Stimulated activated CD8-positive, alpha-beta memory T cell treated with anti-CD3 and anti-CD28 coated beads, Interleukin-4, amount 100 ng/mL, for 4 hours (primary cell): ENCODE measurements at regions not wholly inside any gene's neighbourhood (a gene's known extent, or its start where the extent isn't known, plus 50 kb on each side); places are given as distances from the start of the nearest gene placed in this dataset.
"Not testable (repeated sequence)": the region's sequence is repeated elsewhere in the genome, so short reads cannot be mapped to it uniquely, and the experiment has no call there.

Experiments used
- DNase-seq, 2 donors: peaks; one replicate each; pipeline ENCODE4 v3.0.0-alpha.2; 2020; ENCODE audit warnings: low read depth in 2 of 2, low spot score in 1 of 2

DNA sequence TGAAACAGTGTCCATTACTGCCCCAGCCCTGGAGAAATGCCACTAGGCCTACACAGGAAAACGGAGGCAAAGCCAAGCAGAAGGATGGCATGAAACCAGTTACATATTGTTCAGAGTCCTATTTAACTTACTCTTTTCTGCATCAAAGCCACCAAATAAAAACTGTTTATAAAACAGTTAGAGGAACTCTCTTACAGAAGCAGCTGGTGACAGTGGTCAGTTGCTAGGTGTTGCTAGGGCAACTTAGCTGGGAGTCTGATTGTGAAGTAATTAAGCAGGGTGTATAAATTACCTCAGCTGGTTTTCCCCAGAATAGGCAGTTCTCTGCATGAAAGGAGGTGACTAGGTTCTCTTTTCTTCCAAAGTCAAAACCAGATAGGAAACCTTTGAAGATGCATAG lies 115.6 kb upstream of the ZBED5 start:
- DNase-seq = no peak

DNA sequence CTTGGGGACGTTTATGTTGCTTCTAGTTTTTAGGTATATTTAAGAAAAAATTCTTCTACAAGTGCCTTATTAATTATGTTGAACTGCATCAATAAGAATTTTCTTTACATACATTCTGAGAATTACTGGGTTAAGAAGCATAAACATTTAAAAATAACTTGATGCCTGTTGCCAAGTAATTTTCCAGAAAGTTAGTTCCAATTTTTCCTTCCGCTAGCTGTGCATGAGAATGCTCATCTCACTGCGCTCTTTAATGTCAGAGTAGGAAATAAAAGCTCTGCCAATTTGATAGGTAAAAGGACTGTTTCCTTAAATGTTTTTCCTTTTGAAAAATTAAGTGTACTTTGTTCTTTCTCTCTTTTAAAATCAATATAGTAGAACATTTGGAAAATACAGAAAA lies 113.1 kb upstream of the ZBED5 start:
- no peak for DNase-seq

DNA sequence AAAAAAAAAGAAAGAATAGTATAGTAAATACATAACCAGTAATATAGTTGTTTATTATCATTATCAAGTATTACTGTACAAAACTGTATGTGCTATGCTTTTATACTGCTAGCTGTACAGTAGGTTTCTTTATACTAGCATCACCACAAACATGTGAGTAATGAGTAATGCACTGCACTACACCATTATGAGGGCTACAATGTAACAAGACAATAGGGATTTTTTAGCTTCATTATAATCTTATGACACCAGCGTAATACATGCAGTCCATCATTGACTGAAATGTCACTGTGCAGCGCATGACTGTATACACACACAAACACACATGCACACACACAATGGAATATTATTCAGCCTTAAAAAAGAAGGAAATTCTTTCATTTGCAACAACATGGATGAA lies 111.5 kb upstream of the ZBED5 start:
- no peak for DNase-seq

DNA sequence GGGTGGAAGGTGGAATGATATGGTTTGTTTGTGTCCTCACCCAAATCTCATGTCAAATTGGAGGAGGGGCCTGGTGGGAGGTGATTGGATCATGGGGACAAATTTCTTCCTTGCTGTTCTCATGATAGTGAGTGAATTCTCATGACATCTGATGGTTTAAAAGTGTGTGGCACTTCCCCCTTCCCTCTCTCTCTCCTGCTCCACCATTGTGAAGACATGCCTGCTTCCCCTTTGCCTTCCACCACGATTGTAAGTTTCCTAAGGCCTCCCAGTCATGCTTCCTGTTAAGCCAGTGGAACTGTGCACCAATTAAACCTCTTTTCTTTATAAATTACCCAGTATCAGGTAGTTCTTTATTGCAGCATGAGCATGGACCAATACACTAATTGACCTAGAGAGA lies 99.0 kb upstream of the ZBED5 start:
- not testable (repeated sequence) for DNase-seq

DNA sequence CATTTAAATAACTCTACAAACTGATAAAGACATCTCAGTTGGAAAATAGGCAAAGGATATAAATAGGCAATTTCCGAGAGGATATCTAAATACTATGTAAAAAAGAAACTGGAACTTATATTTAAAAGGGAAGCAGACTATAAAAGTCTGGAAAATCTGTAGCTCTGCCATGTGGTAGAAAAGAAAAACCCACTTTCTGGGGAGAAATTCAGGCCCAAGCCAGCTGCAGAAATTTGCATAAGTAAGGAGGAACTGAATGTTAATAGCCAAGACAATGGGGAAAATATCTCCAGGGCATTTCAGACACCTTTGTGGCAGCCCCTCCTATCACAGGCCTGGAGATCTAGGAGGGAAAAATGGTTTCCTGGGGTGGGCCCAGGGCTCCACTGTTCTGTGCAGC lies 97.8 kb upstream of the ZBED5 start:
- DNase-seq = no peak

DNA sequence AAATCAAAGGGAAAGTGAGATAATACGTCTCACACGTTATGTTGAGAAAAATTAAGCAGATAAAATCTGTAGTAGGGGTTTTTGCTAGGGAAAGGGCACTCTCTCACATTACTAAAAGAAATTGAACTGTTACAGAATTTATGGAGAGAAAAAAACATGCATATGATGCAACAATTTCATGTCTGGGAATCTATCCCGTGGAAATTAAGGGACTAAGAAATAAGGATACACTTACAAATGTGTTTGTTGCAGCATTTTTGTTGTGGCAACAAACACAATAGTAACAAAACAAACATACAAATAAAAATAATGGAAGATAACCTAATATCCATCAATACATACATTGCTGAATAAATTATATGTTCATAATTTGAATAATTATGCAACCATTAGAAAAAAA lies 96.3 kb upstream of the ZBED5 start:
- no peak for DNase-seq

DNA sequence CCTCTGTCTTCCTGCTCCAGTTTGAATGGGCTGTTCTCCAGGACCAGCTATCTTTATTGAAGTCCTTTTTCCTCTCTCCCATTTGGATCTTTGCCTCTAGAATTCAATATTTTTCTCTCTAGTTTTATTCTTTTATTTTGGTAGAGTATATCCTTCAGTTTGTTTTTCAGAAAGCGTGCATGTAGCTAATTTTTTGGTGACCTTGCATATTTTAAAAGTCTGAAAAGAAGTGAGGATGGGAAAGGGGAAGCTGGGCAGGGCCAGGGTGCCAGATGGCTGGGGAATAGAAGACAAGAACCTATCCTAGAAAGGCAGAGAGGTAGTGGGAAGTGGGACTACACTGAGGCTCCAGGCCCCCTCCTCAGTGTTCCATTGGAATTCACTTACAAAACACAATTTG lies 95.0 kb upstream of the ZBED5 start:
- no peak for DNase-seq

DNA sequence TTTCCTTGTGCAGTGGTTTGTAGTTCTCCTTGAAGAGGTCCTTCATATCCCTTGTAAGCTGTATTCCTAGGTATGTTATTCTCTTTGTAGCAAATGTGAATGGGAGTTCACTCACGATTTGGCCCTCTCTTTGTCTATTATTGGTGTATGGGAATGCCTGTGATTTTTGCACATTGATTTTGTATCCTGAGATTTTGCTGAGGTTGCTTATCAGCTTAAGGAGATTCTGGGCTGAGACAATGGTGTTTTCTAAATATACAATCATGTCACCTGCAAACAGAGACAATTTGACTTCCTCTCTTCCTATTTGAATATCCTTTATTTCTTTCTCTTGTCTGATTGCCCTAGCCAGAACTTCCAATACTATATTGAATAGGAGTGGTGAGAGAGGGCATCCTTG lies 90.1 kb upstream of the ZBED5 start:
- DNase-seq = not testable (repeated sequence)

DNA sequence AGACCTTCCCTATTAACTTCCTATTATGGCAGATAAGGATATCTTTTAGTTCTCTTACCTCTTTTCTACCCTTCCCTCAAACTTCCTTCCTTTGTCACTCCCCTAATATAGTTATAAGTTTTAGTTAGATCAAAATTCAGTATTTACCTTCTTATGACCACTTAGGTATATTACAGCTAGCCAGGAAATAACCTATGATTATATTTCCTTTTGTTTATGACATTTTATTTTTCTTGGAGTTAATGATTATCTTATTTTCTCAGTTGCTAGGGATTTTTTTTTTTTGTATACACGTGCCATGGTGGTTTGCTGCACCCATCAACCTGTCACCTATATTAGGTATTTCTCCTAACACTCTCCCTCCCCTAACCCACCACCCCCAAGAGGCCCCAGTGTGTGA lies 88.2 kb upstream of the ZBED5 start:
- no peak for DNase-seq

DNA sequence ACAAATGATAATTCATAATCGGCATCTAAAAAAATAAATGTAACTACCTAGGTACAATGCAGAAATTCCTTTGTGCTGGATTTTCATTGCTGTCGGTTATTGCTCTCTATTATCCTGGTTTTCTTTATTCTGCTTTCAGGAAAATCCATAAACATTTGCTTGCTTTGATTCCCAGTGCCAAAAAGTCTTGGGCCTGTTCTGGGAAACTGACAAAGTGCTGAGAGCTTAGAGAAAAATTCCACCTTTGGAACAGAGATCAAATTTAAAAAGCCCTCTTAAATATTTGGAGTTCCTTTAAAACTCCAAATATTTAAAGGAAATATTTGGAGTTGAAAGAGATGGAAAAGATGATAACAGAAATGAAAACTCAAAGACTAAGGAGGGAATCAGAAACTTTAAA lies 87.3 kb upstream of the ZBED5 start:
- no peak for DNase-seq

DNA sequence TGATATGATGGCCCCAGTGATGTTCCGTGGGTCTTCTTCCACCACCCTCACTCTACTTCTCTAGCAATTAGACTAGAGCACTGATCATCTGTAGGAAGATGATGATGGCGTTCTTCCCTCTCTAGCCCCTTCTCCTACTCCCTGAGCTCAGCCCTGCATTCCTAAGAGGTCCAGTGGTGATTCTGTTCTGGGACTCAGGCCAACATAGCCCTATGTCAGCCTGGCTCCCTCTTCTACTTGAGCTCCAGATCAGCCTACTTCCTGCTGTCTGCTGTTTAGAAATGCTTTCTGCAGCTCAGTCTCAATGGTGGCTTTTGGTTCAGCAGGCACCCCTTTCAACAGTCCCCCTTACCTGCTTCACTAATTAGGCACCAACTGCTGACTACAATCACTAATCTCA lies 86.1 kb upstream of the ZBED5 start:
- no peak for DNase-seq

DNA sequence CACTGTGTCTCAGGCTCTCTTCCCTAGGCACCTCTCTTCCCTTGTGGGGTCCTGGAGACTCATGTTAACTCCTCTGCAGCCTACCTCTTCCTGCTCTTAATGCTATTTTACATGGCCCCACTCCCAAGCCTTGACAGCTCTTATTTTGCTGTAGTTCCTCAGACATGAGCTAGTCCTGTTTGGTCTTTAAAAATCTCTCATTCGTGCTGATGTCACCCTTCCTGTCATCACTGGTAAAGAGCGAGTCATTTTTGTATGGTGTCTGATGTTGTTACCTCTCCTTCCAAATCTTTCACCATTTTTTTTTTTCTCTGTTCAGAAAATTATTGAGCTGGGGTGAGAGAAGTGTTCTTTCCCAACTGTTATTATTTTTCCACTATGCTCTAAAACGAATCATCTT lies 84.8 kb upstream of the ZBED5 start:
- DNase-seq = no peak

DNA sequence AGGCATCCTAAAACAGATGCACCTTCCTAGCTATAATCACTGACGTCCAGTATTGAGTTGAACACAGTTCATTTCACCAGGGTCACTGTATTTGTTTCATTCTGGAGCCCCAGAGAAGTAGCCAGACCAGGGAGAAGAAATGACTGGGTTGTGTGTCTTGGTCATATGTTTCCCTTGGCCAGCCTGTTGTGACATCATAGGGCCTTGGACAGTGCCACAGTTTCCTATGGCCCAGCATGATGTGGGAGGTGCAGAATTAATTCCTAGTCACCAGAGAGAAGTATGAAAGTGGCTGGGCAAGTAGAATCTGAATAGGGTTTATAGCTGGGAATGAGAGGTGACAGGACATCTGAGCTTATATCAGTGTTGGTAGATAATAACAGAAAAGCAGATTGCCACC lies 84.0 kb upstream of the ZBED5 start:
- no peak for DNase-seq

DNA sequence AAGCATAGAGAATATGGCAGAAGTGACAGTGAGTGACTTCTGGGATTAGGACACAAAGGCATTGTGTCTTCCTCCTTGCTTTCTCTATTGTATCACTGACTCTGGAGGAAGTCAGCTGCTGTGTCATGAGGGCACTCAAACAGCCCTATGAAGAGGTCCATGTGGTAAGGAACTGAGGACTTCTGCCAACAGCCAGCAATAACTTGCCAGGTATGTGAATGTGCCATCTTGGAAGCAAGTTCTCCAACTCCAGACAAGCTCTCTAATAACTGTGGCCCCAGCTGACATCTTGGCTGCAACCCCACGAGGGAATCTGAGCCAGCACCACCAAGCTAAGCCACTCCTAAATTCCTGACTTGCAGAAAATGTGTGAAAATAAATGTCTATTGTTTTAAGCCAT lies 83.6 kb upstream of the ZBED5 start:
- DNase-seq = no peak

DNA sequence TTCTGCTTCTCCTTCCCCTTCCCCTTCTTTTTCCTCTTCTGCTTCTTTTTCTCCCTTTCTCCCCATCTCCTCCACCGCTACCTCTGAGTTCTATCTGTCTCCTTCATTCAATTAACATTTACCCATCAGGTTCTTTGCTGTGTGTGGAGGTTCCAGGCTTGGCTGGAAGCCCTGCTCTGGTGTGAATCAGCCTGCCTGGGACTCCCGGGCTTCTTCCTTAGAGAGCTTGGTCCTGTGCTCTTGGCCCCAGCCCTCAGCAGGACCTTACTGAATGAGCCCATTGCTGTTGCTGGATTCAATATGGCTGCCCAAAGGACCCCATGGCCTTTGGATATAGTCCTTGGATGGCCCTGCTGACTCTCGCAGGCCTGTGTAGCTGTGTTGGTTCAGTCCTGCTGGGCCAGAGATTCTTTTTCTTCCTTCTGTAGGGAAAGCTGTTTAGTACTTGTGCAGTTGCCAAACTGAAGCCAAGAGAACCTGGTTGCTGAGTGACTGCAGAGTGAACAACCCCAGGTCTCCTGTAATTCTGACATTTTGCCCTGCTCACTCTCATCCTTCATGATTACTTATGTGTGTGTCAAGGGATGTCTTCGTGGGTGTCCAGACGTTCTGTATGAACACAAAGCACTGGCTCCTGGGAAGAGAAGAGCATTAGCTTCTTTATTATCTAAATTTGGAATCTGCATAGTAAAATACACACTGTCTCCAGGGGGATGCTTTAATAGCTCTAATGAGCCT lies 81.0 kb upstream of the ZBED5 start:
- DNase-seq = no peak

DNA sequence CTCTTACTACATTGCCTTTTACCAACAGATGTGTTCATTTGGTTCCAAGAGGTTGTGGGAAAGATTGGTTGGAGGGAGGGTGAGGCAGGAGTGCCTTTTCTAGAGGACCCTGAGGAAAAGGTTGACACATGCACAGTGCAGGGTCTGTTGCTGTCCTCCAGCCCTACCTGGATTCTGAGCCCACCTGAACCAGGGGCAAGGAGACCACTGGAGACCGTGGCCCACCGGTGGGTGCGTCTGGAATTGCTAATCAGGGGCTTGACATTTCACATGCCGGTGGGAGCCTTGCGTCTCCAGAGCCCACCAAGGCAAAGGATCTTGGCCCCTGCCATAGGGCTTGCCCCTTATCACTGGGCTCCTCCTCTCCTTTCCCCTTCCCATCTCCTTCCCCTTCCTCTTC lies 80.4 kb upstream of the ZBED5 start:
- no peak for DNase-seq

DNA sequence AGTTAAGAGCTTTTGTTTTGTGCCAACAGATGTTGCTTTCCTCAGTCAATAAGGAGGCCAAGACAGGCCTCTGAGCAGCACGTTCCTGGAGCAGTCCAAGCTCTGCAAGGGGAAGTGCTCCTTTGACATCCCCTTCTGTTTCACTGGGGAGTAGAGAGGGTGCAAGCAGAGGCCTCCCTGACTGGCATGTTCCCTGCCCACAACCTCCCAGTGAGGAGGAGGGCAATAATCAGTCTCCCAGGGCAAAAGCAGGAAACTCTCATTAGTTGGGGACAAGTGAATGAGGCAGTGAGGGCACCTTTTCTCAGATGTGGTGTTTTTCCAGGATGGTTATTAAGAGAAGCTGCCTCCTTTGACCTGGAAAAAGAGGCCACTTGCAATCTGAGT lies 79.5 kb upstream of the ZBED5 start:
- no peak for DNase-seq

DNA sequence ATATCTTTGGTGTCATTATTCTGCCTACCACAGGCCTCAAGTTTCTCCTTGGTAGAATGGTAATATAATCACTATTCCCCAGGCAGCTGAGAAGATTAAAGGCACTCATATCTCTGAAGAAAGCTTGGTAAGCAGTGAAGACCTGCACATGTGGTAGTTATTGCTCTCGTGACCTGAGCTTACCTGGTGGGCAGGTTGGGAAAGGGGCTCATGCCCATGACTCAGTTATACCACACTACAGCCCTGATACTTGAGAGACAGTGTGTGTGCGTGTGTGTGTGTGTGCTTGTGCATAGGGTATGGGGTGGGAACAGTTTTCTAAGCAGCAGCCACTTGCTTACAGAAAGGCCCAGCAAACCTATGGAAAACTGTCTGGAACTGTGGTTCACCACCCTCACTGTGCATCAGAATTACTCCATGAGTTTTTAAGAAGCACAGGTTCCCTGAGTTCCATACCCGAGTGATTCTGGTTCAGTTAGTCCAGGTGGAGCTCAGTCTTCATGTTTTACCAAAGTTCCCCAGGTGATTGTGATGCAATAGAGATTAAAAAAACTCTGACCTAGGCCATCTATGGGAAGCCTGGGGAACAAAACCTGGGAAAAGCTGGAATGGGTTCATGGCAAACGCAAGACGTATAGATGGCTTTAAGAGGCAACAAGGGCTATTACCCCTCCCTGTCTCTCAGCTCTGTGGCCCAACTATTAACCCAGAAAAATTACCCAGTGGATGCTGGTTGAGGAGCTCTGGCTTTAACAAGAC lies 79.0 kb upstream of the ZBED5 start:
- DNase-seq = no peak

DNA sequence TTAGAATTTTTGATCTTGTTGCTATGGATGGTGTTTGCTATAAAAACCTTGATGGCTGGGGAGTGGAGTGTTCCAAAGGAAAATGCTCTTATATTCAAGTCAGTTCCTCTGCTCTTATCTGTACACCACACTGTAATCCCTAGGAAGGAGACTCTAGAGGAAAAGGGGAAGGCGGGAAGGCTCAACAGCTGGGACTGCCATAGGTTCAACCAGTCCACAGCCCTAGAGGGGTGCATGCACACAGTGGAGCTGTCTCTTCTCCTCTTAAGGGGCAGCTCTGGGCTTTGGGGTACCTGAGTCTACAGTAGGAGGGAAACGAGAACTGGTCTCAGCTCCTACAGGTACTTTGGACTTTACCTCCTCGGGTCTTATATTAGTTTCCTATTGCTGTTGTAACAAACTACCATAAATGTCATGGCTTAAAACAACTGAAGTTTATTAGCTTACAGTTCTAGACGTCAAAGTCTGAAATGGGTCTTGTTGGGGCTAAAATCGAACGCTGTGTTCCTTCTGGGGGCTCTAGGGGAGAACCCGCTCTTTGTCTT lies 77.2 kb upstream of the ZBED5 start:
- no peak for DNase-seq

DNA sequence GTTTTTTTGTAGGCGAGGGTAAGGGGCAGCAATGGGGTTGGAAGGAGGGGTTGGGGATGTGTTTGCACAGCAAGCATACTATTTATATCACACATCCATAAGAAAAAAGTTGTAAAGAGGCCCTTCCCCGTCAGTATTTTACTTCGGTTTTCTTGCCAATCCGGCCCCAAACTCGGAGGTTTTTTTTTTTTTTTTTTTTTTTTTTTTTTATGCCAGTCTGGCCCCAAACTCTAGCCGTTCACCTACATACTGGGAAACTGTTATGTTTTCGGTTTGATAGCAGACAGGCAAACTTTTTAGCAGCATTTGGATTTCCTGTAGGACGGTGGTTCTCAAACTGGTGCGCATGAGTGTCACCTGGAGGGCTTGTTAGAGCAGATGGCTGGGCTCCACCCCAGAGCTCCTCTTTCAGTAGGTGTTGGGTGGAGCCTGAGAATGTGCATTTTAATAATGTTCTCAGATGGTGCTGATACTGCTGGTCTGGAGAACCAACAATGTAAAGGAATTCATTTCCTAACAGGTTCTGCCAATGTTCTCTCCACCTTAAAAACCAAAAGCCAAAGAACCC lies 76.5 kb upstream of the ZBED5 start:
- no peak for DNase-seq

DNA sequence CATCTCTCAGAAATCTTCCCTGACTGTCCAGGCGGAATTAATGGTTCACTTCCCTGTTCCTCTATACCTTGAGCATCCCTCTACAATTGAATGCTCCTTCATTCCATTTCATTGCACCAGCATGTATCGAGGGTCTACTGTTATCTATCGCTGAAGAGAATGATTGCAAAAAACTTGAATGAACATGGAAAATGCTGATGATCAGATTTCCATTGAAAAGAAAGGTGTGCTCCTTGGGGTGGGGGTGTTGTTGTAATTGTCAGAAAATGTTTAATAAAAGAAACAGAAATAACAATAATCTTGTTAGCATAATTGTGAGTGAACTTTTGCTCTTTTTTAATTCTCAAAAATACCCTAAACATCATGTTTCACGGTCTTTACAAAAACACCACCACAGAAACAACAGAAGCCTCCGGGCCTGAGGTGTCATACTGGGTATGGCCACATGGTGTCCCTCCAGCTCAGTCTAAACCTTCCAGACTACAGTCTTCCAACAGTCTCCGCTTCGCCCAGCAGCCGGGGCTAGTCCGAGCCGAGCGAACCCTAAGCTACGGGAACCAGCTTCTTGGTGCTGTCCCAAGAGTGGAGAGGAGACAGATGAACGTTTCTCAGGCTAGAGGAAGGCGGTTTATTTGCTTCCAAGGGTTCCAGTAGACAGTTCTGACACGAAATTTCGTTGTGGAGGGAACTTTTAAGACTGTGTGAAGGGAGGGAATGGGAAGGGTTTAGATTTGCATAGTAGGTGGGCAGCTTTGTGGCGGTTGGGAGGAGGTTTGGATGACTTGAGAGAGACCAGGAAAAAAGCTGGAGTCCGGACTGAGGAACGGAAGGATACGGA lies 75.8 kb upstream of the ZBED5 start:
- peak; percentile 63 to 67 for DNase-seq
